ENCODE measurements at regions not wholly inside any gene's neighbourhood (a gene's known extent, or its start where the extent isn't known, plus 50 kb on each side); places are given as distances from the start of the nearest gene placed in this dataset.

- Histone ChIP-seq H3K4me1 (ENCODE audit: control insufficient read depth in 3 of 3, insufficient read depth in 2 of 3, low read depth in 1 of 3, low read length in 2 of 3) (no peaks in the 10 kb centered on the region), H3K36me3 (ENCODE audit: control insufficient read depth in 3 of 3, insufficient read depth in 2 of 3, low read depth in 1 of 3, low read length in 3 of 3) (no peaks in the 10 kb centered on the region), H3K27ac (ENCODE audit: low read depth in 1 of 3, low read length in 2 of 3) (no peak overlapping the region), H3K27me3 (ENCODE audit: control insufficient read depth in 3 of 3, insufficient read depth in 3 of 3, low read length in 3 of 3) (no peaks in the 10 kb centered on the region), H3K9me3 (ENCODE audit: control insufficient read depth in 2 of 2, insufficient read depth in 1 of 2, low read depth in 1 of 2, low read length in 1 of 2) (no peaks in the 10 kb centered on the region), H3K4me3 (ENCODE audit: low read depth in 1 of 3, low read length in 3 of 3) (no peak overlapping the region)
- DNase-seq (no peak), FAIRE-seq (no peak)
- WGBS, 3 donors: 70 to 83% (median 75%) methylated on average over 2 of the region's 2 CpGs
These were observed 1476.8 kb downstream of the ADGRL3 start for GRCh38 chr4:62676962-62677361.

GRCh38 chr4:62670514-62670913 is 1470.4 kb downstream of the ADGRL3 start:
- Histone ChIP-seq H3K4me3 (ENCODE audit: low read depth in 1 of 3, low read length in 3 of 3) (no peak overlapping the region), H3K27me3 (ENCODE audit: control insufficient read depth in 3 of 3, insufficient read depth in 3 of 3, low read length in 3 of 3) (no peaks in the 10 kb centered on the region), H3K9me3 (ENCODE audit: control insufficient read depth in 2 of 2, insufficient read depth in 1 of 2, low read depth in 1 of 2, low read length in 1 of 2) (no peaks in the 10 kb centered on the region), H3K4me1 (ENCODE audit: control insufficient read depth in 3 of 3, insufficient read depth in 2 of 3, low read depth in 1 of 3, low read length in 2 of 3) (no peaks in the 10 kb centered on the region), H3K27ac (ENCODE audit: low read depth in 1 of 3, low read length in 2 of 3) (no peak overlapping the region), H3K36me3 (ENCODE audit: control insufficient read depth in 3 of 3, insufficient read depth in 2 of 3, low read depth in 1 of 3, low read length in 3 of 3) (no peaks in the 10 kb centered on the region)
- DNase-seq (no peak), FAIRE-seq (no peak)
- WGBS, 3 donors: 62 to 82% (median 75%) methylated on average over 2 of the region's 2 CpGs

- 76 to 82% (median 80%) methylated on average over 4 of the region's 4 CpGs for WGBS, 3 donors
- Histone ChIP-seq H3K4me3 (ENCODE audit: low read depth in 1 of 3, low read length in 3 of 3) (no peak overlapping the region), H3K9me3 (ENCODE audit: control insufficient read depth in 2 of 2, insufficient read depth in 1 of 2, low read depth in 1 of 2, low read length in 1 of 2) (no peaks in the 10 kb centered on the region), H3K4me1 (ENCODE audit: control insufficient read depth in 3 of 3, insufficient read depth in 2 of 3, low read depth in 1 of 3, low read length in 2 of 3) (no peaks in the 10 kb centered on the region), H3K36me3 (ENCODE audit: control insufficient read depth in 3 of 3, insufficient read depth in 2 of 3, low read depth in 1 of 3, low read length in 3 of 3) (no peaks in the 10 kb centered on the region), H3K27ac (ENCODE audit: low read depth in 1 of 3, low read length in 2 of 3) (no peak overlapping the region), H3K27me3 (ENCODE audit: control insufficient read depth in 3 of 3, insufficient read depth in 3 of 3, low read length in 3 of 3) (no peaks in the 10 kb centered on the region)
- FAIRE-seq (no peak), DNase-seq (no peak)
These were observed 1461.7 kb downstream of the ADGRL3 start for GRCh38 chr4:62661821-62662220.

GRCh38 chr4:62656006-62656405 is 1455.9 kb downstream of the ADGRL3 start:
- H3K9me3 ChIP-seq (ENCODE audit: control insufficient read depth in 2 of 2, insufficient read depth in 1 of 2, low read depth in 1 of 2, low read length in 1 of 2): no peaks in the 10 kb centered on the region
- no peaks in the 10 kb centered on the region for H3K36me3 ChIP-seq (ENCODE audit: control insufficient read depth in 3 of 3, insufficient read depth in 2 of 3, low read depth in 1 of 3, low read length in 3 of 3)
- 78 to 97% (median 90%) methylated on average over 1 of the region's 1 CpG for WGBS, 3 donors
- H3K27me3 ChIP-seq (ENCODE audit: control insufficient read depth in 3 of 3, insufficient read depth in 3 of 3, low read length in 3 of 3): no peaks in the 10 kb centered on the region
- H3K27ac ChIP-seq (ENCODE audit: low read depth in 1 of 3, low read length in 2 of 3): no peak overlapping the region
- FAIRE-seq (no peak), DNase-seq (no peak)
- H3K4me3 ChIP-seq (ENCODE audit: low read depth in 1 of 3, low read length in 3 of 3): no peak overlapping the region
- H3K4me1 ChIP-seq (ENCODE audit: control insufficient read depth in 3 of 3, insufficient read depth in 2 of 3, low read depth in 1 of 3, low read length in 2 of 3): no peaks in the 10 kb centered on the region

DNA sequence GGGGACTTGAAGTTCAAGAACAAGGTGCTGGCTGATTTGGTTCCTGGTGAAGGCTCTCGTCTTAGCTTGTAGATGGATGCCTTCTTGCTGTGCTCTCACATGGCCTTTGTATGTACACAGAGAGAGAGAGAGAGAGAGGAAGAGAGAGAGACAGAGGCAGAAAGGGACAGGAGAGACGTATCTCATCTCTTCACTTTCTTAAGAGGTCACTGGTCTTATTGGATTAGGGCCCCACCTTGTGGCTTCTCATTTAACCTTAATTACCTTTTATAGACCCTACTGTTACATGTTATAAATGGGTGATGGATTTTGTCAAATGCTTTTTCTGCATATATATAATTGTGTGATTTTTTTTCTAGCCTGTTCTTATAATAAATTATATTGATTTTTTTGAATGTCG is 1444.2 kb downstream of the ADGRL3 start:
- 8 to 32% (median 28%) methylated on average over 3 of the region's 3 CpGs for WGBS, 3 donors
- FAIRE-seq: no peak
- H3K36me3 ChIP-seq (ENCODE audit: control insufficient read depth in 3 of 3, insufficient read depth in 2 of 3, low read depth in 1 of 3, low read length in 3 of 3): no peaks in the 10 kb centered on the region
- DNase-seq: peak; percentile 41 to 66
- no peaks in the 10 kb centered on the region for H3K27me3 ChIP-seq (ENCODE audit: control insufficient read depth in 3 of 3, insufficient read depth in 3 of 3, low read length in 3 of 3)
- H3K4me1 ChIP-seq (ENCODE audit: control insufficient read depth in 3 of 3, insufficient read depth in 2 of 3, low read depth in 1 of 3, low read length in 2 of 3): no peaks in the 10 kb centered on the region
- H3K27ac ChIP-seq (ENCODE audit: low read depth in 1 of 3, low read length in 2 of 3): no peak overlapping the region
- no peak overlapping the region for H3K4me3 ChIP-seq (ENCODE audit: low read depth in 1 of 3, low read length in 3 of 3)
- H3K9me3 ChIP-seq (ENCODE audit: control insufficient read depth in 2 of 2, insufficient read depth in 1 of 2, low read depth in 1 of 2, low read length in 1 of 2): no peaks in the 10 kb centered on the region

- Histone ChIP-seq H3K4me1 (ENCODE audit: control insufficient read depth in 3 of 3, insufficient read depth in 2 of 3, low read depth in 1 of 3, low read length in 2 of 3) (no peaks in the 10 kb centered on the region), H3K36me3 (ENCODE audit: control insufficient read depth in 3 of 3, insufficient read depth in 2 of 3, low read depth in 1 of 3, low read length in 3 of 3) (no peaks in the 10 kb centered on the region), H3K27ac (ENCODE audit: low read depth in 1 of 3, low read length in 2 of 3) (no peak overlapping the region), H3K4me3 (ENCODE audit: low read depth in 1 of 3, low read length in 3 of 3) (no peak overlapping the region), H3K27me3 (ENCODE audit: control insufficient read depth in 3 of 3, insufficient read depth in 3 of 3, low read length in 3 of 3) (no peaks in the 10 kb centered on the region), H3K9me3 (ENCODE audit: control insufficient read depth in 2 of 2, insufficient read depth in 1 of 2, low read depth in 1 of 2, low read length in 1 of 2) (no peaks in the 10 kb centered on the region)
- 28 to 55% (median 36%) methylated on average over 2 of the region's 2 CpGs for WGBS, 3 donors
- DNase-seq (no peak), FAIRE-seq (no peak)
These were observed 1440.2 kb downstream of the ADGRL3 start for GRCh38 chr4:62640296-62640695.

- DNase-seq (no peak), FAIRE-seq (no peak)
- Histone ChIP-seq H3K36me3 (ENCODE audit: control insufficient read depth in 3 of 3, insufficient read depth in 2 of 3, low read depth in 1 of 3, low read length in 3 of 3) (no peaks in the 10 kb centered on the region), H3K27ac (ENCODE audit: low read depth in 1 of 3, low read length in 2 of 3) (no peak overlapping the region), H3K4me3 (ENCODE audit: low read depth in 1 of 3, low read length in 3 of 3) (no peak overlapping the region), H3K4me1 (ENCODE audit: control insufficient read depth in 3 of 3, insufficient read depth in 2 of 3, low read depth in 1 of 3, low read length in 2 of 3) (no peaks in the 10 kb centered on the region), H3K9me3 (ENCODE audit: control insufficient read depth in 2 of 2, insufficient read depth in 1 of 2, low read depth in 1 of 2, low read length in 1 of 2) (no peaks in the 10 kb centered on the region), H3K27me3 (ENCODE audit: control insufficient read depth in 3 of 3, insufficient read depth in 3 of 3, low read length in 3 of 3) (no peaks in the 10 kb centered on the region)
- WGBS, 3 donors: 75 to 85% (median 78%) methylated on average over 2 of the region's 2 CpGs
These were observed 1427.5 kb downstream of the ADGRL3 start for GRCh38 chr4:62627671-62628070.

DNA sequence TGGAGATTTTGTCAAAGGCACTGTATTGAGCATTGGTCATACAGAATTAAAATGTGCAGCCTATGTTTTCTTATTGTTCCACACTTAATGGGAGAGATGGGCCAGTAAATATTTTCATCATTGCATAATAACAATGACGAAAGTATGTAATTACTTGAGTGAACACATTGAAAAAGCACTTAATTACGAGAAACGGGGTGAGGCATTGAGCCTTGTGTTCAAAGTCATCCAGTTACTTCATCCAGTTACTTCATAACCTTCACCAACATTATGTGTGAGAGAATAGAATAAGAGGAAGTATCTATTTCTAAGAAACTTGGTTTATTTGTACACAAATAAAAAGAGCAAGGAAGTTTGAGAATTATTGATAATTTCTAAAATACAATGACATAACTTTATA is 1427.0 kb downstream of the ADGRL3 start:
- no peak for FAIRE-seq
- DNase-seq: no peak
- H3K9me3 ChIP-seq (ENCODE audit: control insufficient read depth in 2 of 2, insufficient read depth in 1 of 2, low read depth in 1 of 2, low read length in 1 of 2): no peaks in the 10 kb centered on the region
- no peak overlapping the region for H3K4me3 ChIP-seq (ENCODE audit: low read depth in 1 of 3, low read length in 3 of 3)
- H3K4me1 ChIP-seq (ENCODE audit: control insufficient read depth in 3 of 3, insufficient read depth in 2 of 3, low read depth in 1 of 3, low read length in 2 of 3): no peaks in the 10 kb centered on the region
- H3K27ac ChIP-seq (ENCODE audit: low read depth in 1 of 3, low read length in 2 of 3): no peak overlapping the region
- 73 to 84% (median 76%) methylated on average over 3 of the region's 3 CpGs for WGBS, 3 donors
- H3K27me3 ChIP-seq (ENCODE audit: control insufficient read depth in 3 of 3, insufficient read depth in 3 of 3, low read length in 3 of 3): no peaks in the 10 kb centered on the region
- no peaks in the 10 kb centered on the region for H3K36me3 ChIP-seq (ENCODE audit: control insufficient read depth in 3 of 3, insufficient read depth in 2 of 3, low read depth in 1 of 3, low read length in 3 of 3)

DNA sequence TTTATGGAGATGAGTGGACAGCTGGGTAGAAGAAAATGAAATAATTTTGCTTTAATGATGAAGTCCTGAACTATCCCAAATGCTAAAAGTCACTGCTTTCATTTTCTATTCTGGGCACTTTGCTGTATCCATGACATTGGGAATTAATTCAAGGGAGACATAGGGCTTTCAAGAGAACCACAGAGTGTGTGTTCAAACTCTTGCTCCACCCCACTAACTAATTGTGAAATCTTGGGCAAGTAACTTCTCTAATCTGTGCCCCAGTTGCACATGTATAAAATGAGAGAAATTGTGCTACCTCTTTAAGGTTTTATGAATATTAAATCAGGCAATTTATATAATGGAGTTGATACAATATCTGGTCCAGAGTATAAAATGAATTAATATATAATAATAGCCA is 1422.0 kb downstream of the ADGRL3 start:
- Histone ChIP-seq H3K4me1 (ENCODE audit: control insufficient read depth in 3 of 3, insufficient read depth in 2 of 3, low read depth in 1 of 3, low read length in 2 of 3) (no peaks in the 10 kb centered on the region), H3K27me3 (ENCODE audit: control insufficient read depth in 3 of 3, insufficient read depth in 3 of 3, low read length in 3 of 3) (no peaks in the 10 kb centered on the region), H3K27ac (ENCODE audit: low read depth in 1 of 3, low read length in 2 of 3) (no peak overlapping the region), H3K9me3 (ENCODE audit: control insufficient read depth in 2 of 2, insufficient read depth in 1 of 2, low read depth in 1 of 2, low read length in 1 of 2) (no peaks in the 10 kb centered on the region), H3K36me3 (ENCODE audit: control insufficient read depth in 3 of 3, insufficient read depth in 2 of 3, low read depth in 1 of 3, low read length in 3 of 3) (no peaks in the 10 kb centered on the region), H3K4me3 (ENCODE audit: low read depth in 1 of 3, low read length in 3 of 3) (no peak overlapping the region)
- FAIRE-seq (no peak), DNase-seq (no peak)

Data from small intestine (tissue), 7 donors.